ENCODE measurements at regions not wholly inside any gene's neighbourhood (a gene's known extent, or its start where the extent isn't known, plus 50 kb on each side); places are given as distances from the start of the nearest gene placed in this dataset.

DNA sequence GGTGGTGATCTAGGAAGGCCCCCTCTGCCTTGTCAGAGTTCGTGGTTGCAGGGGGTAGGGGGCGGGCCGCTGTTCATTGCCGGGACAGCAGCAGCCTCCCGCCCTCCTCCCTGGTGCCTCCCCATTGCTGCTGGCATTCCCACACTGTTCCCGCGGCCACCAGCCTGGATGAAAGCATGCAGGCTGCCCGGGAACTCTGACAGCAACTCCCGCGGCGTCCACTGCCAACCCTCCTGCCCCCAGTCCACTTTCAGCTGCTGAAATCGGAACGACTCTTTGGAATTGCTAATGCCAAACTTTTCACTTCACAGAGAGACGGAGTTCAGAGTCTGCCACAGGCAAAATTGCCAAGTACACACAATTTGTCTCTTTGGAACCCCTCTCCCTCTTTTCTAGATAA, 121.9 kb downstream of the BEND2 start:
- intact Hi-C loops (cut with micrococcal nuclease; ENCODE audit: unreplicated experiment) (no loop called here), in situ Hi-C loops (cut with HindIII; ENCODE audit: extremely low pct_ligation_motif_present, low pct_unique_long_range_greater_than_20kb) (no loop called here)
- H3K9me3 ChIP-seq (ENCODE audit: low read length) = no peaks in the 10 kb centered on the region
- H2AFZ ChIP-seq (ENCODE audit: low read length) = no peak overlapping the region
- TF ChIP-seq ZNF432 (CRISPR knock-in tag; IDR thresholded peaks at IDR 0.05; ENCODE audit: borderline replicate concordance) (no peak), ZNF136 (CRISPR knock-in tag; IDR thresholded peaks at IDR 0.05; ENCODE audit: low read depth) (no peak), TBP (CRISPR knock-in tag; IDR thresholded peaks at IDR 0.05) (no peak), ZFAT (CRISPR knock-in tag; conservative IDR thresholded peaks at IDR 0.05) (no peak), ZNF501 (CRISPR knock-in tag; IDR thresholded peaks at IDR 0.05) (no peak), ZSCAN12 (CRISPR knock-in tag; IDR thresholded peaks at IDR 0.05) (no peak), MBD4 (IDR thresholded peaks at IDR 0.05; ENCODE audit: borderline replicate concordance, low read length) (no peak), PPARG (CRISPR knock-in tag; conservative IDR thresholded peaks at IDR 0.05) (no peak), ZNF549 (CRISPR knock-in tag; IDR thresholded peaks at IDR 0.05) (no peak), NR2F1 (CRISPR knock-in tag; IDR thresholded peaks at IDR 0.05) (no peak), HNF4G (IDR thresholded peaks at IDR 0.05; ENCODE audit: borderline replicate concordance, low read depth, low read length) (no peak), HNF4G (CRISPR knock-in tag; IDR thresholded peaks at IDR 0.05; ENCODE audit: borderline replicate concordance, low read depth) (no peak), U2AF1 (optimal IDR thresholded peaks at IDR 0.05; ENCODE audit: low read depth, low read length) (no peak), SMYD3 (CRISPR knock-in tag; IDR thresholded peaks at IDR 0.05) (no peak)
- TF ChIP-seq, protein P1, sequence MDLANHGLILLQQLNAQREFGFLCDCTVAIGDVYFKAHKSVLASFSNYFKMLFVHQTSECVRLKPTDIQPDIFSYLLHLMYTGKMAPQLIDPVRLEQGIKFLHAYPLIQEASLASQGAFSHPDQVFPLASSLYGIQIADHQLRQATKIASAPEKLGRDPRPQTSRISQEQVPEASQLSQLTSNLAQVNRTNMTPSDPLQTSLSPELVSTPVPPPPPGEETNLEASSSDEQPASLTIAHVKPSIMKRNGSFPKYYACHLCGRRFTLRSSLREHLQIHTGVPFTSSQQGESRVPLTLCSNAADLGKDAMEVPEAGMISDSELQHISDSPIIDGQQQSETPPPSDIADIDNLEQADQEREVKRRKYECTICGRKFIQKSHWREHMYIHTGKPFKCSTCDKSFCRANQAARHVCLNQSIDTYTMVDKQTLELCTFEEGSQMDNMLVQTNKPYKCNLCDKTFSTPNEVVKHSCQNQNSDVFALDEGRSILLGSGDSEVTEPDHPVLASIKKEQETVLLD (CRISPR knock-in tag; IDR thresholded peaks at IDR 0.05; ENCODE audit: low read depth) = no peak
- TF ChIP-seq, protein P2, sequence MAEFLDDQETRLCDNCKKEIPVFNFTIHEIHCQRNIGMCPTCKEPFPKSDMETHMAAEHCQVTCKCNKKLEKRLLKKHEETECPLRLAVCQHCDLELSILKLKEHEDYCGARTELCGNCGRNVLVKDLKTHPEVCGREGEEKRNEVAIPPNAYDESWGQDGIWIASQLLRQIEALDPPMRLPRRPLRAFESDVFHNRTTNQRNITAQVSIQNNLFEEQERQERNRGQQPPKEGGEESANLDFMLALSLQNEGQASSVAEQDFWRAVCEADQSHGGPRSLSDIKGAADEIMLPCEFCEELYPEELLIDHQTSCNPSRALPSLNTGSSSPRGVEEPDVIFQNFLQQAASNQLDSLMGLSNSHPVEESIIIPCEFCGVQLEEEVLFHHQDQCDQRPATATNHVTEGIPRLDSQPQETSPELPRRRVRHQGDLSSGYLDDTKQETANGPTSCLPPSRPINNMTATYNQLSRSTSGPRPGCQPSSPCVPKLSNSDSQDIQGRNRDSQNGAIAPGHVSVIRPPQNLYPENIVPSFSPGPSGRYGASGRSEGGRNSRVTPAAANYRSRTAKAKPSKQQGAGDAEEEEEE (CRISPR knock-in tag; IDR thresholded peaks at IDR 0.05; ENCODE audit: borderline replicate concordance) = no peak
- TF ChIP-seq, protein P3, sequence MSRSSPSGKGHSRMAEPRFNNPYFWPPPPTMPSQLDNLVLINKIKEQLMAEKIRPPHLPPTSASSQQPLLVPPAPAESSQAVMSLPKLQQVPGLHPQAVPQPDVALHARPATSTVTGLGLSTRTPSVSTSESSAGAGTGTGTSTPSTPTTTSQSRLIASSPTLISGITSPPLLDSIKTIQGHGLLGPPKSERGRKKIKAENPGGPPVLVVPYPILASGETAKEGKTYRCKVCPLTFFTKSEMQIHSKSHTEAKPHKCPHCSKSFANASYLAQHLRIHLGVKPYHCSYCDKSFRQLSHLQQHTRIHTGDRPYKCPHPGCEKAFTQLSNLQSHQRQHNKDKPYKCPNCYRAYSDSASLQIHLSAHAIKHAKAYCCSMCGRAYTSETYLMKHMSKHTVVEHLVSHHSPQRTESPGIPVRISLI (CRISPR knock-in tag; IDR thresholded peaks at IDR 0.05; ENCODE audit: borderline replicate concordance) = no peak
- POLR2A ChIA-PET = no interaction called here
- CTCF ChIA-PET (ENCODE audit: low intra/inter-chr PET ratio, low total read pairs) = no interaction called here
- BruUV-seq (replicated peaks) = no TSS peak
- ATAC-seq (no peak), FAIRE-seq (no peak), DNase-seq (ENCODE audit: low spot score) (no peak)
- no peak overlapping the region for H3K27ac ChIP-seq (ENCODE audit: extremely low read length, insufficient read depth, low read length)
- no peak overlapping the region for H3K4me2 ChIP-seq (ENCODE audit: low read depth, low read length)
- WGBS (ENCODE audit: low lambda C conversion rate) = 22% methylated on average over 1 of the region's 14 CpGs
- no peak overlapping the region for H3K4me3 ChIP-seq (replicated peaks in 1 of 3; ENCODE audit: insufficient read depth in 1 of 3, low read depth in 2 of 3, low read length in 3 of 3)
- no peak overlapping the region for H3K9ac ChIP-seq (ENCODE audit: insufficient read depth, low read depth, low read length)
- H3K27me3 ChIP-seq (ENCODE audit: control insufficient read depth in 1 of 2, insufficient read depth in 2 of 2, low read length in 2 of 2) = peaks cover 0 to 1% of the 10 kb centered on the region in 2 experiments; a peak in 2 of 5 replicates
- H3K79me2 ChIP-seq (ENCODE audit: insufficient read depth, low read length) = no peaks in the 10 kb centered on the region
- no peaks in the 10 kb centered on the region for H3K4me1 ChIP-seq (ENCODE audit: insufficient read depth, low read length)
- no peaks in the 10 kb centered on the region for H4K20me1 ChIP-seq (ENCODE audit: insufficient read depth, low read length)
- no peaks in the 10 kb centered on the region for H3K36me3 ChIP-seq (replicated peaks in 1 of 2; ENCODE audit: control insufficient read depth in 1 of 2, insufficient read depth in 2 of 2, low read length in 2 of 2)
